ENCODE measurements at regions not wholly inside any gene's neighbourhood (a gene's known extent, or its start where the extent isn't known, plus 50 kb on each side); places are given as distances from the start of the nearest gene placed in this dataset.

DNA sequence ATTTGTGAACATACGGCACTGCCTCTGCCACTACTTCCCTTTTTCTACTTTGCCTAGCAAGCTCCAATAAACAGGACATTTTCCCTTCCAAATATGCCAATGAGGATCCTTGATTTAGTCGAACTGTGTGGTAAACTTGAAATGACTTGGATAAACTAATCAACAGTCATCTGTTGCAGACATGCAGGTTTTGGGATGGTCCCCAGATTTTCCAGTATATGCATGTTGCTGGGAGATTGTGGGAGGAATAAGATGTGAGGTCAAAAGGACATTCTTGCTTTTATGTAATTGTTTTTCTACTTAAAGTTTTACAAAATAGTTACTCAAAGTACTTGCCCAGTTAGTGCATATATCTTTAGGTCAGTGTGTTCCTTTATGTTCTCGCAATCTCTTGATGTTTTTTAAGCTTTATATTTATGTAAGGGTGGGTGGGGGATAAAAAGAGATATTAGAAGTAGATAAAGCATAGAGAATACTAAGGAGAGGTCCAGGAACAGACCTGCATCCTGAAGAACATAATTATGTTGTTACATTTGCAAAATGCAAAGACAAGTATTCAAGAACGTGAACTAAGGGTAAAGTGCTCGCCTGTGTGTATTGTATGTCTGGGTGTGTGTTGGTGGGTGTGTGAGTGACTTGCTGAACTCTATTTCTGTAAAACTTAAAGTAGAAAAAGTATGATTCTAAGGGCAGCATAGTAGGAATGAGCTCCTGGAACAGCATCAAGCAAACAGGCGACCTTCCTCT, 88.4 kb upstream of the OXGR1 start:
- Histone ChIP-seq H3K9me2 (no peaks in the 10 kb centered on the region), H3K27me3 (ENCODE audit: insufficient read depth) (no peaks in the 10 kb centered on the region), H3F3A (replicated peaks; ENCODE audit: insufficient read depth) (no peaks in the 10 kb centered on the region), H3K79me2 (ENCODE audit: insufficient read depth) (no peaks in the 10 kb centered on the region), H3K9me3 (no peaks in the 10 kb centered on the region; the same call in 1 of the 2 replicates), H3K27ac (ENCODE audit: low read depth in 2 of 2, low read length in 1 of 2) (no peak overlapping the region), H3K4me3 (ENCODE audit: low read depth in 2 of 2, low read length in 1 of 2) (no peak overlapping the region), H2AFZ (ENCODE audit: low read depth) (no peak overlapping the region), H3K9ac (no peak overlapping the region), H3K4me1 (ENCODE audit: control insufficient read depth in 1 of 2, insufficient read depth in 2 of 2, low read depth in 1 of 2, low read length in 1 of 2) (no peaks in the 10 kb centered on the region), H3K36me3 (replicated peaks in 1 of 2; ENCODE audit: control insufficient read depth in 1 of 2, insufficient read depth in 2 of 2, low read length in 1 of 2) (no peaks in the 10 kb centered on the region), H4K20me1 (ENCODE audit: insufficient read depth) (no peaks in the 10 kb centered on the region), H3K4me2 (no peak overlapping the region)
- ChIA-PET POLR2A (no interaction called here), CTCF (interaction anchor here (0.6 kb wide), 1 partner anchor 25 kb away, joined by 3 read pairs; no protein-coding TSS in a partner anchor)
- DNase-seq, result no peak
- TF ChIP-seq YY1 (IDR thresholded peaks at IDR 0.05; ENCODE audit: low read depth) (no peak), POLR2AphosphoS5 (IDR thresholded peaks at IDR 0.05; ENCODE audit: low read depth, low read length) (no peak), GABPA (IDR thresholded peaks at IDR 0.05; ENCODE audit: low read depth) (no peak), NRF1 (IDR thresholded peaks at IDR 0.05; ENCODE audit: low read depth, low read length) (no peak), RFX5 (IDR thresholded peaks at IDR 0.05; ENCODE audit: low read length) (no peak), MEF2A (IDR thresholded peaks at IDR 0.05; ENCODE audit: borderline replicate concordance, low read depth) (no peak), SIN3A (IDR thresholded peaks at IDR 0.05; ENCODE audit: borderline replicate concordance, low read depth, low read length) (no peak), SMC3 (IDR thresholded peaks at IDR 0.05; ENCODE audit: low read depth, low read length) (no peak), ELF1 (IDR thresholded peaks at IDR 0.05) (no peak), TEAD4 (IDR thresholded peaks at IDR 0.05; ENCODE audit: borderline replicate concordance, insufficient read depth) (no peak), RCOR1 (IDR thresholded peaks at IDR 0.05; ENCODE audit: low read length) (no peak), TAF1 (IDR thresholded peaks at IDR 0.05; ENCODE audit: borderline replicate concordance, low read depth, low read length) (no peak)
- TF ChIP-seq, protein P1, sequence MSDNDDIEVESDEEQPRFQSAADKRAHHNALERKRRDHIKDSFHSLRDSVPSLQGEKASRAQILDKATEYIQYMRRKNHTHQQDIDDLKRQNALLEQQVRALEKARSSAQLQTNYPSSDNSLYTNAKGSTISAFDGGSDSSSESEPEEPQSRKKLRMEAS (IDR thresholded peaks at IDR 0.05; ENCODE audit: low read depth), result no peak
- TF ChIP-seq, protein P2, sequence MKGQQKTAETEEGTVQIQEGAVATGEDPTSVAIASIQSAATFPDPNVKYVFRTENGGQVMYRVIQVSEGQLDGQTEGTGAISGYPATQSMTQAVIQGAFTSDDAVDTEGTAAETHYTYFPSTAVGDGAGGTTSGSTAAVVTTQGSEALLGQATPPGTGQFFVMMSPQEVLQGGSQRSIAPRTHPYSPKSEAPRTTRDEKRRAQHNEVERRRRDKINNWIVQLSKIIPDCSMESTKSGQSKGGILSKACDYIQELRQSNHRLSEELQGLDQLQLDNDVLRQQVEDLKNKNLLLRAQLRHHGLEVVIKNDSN (IDR thresholded peaks at IDR 0.05; ENCODE audit: borderline replicate concordance, low read depth), result no peak
- TF ChIP-seq, protein P3, sequence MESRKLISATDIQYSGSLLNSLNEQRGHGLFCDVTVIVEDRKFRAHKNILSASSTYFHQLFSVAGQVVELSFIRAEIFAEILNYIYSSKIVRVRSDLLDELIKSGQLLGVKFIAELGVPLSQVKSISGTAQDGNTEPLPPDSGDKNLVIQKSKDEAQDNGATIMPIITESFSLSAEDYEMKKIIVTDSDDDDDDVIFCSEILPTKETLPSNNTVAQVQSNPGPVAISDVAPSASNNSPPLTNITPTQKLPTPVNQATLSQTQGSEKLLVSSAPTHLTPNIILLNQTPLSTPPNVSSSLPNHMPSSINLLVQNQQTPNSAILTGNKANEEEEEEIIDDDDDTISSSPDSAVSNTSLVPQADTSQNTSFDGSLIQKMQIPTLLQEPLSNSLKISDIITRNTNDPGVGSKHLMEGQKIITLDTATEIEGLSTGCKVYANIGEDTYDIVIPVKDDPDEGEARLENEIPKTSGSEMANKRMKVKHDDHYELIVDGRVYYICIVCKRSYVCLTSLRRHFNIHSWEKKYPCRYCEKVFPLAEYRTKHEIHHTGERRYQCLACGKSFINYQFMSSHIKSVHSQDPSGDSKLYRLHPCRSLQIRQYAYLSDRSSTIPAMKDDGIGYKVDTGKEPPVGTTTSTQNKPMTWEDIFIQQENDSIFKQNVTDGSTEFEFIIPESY (IDR thresholded peaks at IDR 0.05; ENCODE audit: borderline replicate concordance, low read depth), result no peak
- TF ChIP-seq, protein P4, sequence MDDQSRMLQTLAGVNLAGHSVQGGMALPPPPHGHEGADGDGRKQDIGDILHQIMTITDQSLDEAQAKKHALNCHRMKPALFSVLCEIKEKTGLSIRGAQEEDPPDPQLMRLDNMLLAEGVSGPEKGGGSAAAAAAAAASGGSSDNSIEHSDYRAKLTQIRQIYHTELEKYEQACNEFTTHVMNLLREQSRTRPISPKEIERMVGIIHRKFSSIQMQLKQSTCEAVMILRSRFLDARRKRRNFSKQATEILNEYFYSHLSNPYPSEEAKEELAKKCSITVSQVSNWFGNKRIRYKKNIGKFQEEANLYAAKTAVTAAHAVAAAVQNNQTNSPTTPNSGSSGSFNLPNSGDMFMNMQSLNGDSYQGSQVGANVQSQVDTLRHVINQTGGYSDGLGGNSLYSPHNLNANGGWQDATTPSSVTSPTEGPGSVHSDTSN (IDR thresholded peaks at IDR 0.05), result no peak
- 64% methylated on average over 6 of the region's 6 CpGs for WGBS (ENCODE audit: low lambda C conversion rate)
